ENCODE measurements at regions not wholly inside any gene's neighbourhood (a gene's known extent, or its start where the extent isn't known, plus 50 kb on each side); places are given as distances from the start of the nearest gene placed in this dataset.

DNA sequence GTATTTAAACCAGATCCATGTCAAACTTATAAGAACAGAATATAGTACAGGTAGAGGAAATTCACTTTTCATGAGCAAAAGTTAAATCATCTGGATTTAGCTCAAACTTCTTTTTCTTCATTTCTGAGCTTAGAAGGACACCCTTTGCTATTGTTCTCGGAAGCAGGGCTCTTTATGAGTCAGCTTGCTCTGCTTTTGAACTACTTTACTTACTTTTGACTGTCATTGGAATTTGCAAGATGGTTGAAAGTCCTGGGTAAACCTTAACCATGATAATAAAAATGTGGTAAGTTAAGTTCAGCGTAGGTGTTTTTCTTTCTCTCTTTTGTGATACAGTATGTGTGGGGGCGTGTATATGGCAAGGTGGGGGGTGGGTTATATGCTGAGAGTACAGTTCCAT, 312.7 kb upstream of the DPH6 start:
- Histone ChIP-seq H3K4me1 (replicated peaks in 1 of 2) (no peaks in the 10 kb centered on the region), H3K36me3 (replicated peaks in 1 of 2) (no peaks in the 10 kb centered on the region), H3K27ac (no peak overlapping the region), H3K9me3 (replicated peaks in 1 of 3) (no peaks in the 10 kb centered on the region), H3K4me3 (no peak overlapping the region), H3K27me3 (no peaks in the 10 kb centered on the region)
- TF ChIP-seq POLR2A (IDR thresholded peaks at IDR 0.05), result no peak
- TF ChIP-seq, protein P1, sequence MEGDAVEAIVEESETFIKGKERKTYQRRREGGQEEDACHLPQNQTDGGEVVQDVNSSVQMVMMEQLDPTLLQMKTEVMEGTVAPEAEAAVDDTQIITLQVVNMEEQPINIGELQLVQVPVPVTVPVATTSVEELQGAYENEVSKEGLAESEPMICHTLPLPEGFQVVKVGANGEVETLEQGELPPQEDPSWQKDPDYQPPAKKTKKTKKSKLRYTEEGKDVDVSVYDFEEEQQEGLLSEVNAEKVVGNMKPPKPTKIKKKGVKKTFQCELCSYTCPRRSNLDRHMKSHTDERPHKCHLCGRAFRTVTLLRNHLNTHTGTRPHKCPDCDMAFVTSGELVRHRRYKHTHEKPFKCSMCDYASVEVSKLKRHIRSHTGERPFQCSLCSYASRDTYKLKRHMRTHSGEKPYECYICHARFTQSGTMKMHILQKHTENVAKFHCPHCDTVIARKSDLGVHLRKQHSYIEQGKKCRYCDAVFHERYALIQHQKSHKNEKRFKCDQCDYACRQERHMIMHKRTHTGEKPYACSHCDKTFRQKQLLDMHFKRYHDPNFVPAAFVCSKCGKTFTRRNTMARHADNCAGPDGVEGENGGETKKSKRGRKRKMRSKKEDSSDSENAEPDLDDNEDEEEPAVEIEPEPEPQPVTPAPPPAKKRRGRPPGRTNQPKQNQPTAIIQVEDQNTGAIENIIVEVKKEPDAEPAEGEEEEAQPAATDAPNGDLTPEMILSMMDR (IDR thresholded peaks at IDR 0.05), result no peak
- no peak for DNase-seq
- 67 to 79% (median 74%) methylated on average over 3 of the region's 3 CpGs for WGBS, 4 donors
- intact Hi-C loops (cut with DNase I), result no loop called here

DNA sequence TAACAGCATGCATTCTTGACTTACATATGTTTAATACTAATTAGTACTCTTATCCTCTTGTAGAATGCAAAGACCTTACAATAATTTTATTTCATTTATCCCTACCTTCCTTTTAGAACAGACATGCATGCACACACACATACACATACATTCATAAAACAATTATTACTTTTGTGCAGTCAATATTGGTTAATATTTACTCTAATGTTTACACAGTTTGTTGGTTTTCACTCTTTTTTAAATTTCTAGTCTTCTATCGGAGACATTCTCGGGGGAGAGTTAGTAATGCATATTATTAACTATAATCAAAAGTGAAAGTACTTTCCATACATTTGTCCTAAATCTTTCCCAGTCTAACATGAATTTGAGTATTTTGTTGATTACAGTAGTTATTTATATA, 317.7 kb upstream of the DPH6 start:
- no peaks in the 10 kb centered on the region for H3K27me3 ChIP-seq
- intact Hi-C loops (cut with DNase I), result no loop called here
- H3K9me3 ChIP-seq (replicated peaks in 1 of 3), result no peaks in the 10 kb centered on the region
- no peaks in the 10 kb centered on the region for H3K4me1 ChIP-seq (replicated peaks in 1 of 2)
- H3K36me3 ChIP-seq (replicated peaks in 1 of 2), result no peaks in the 10 kb centered on the region
- 96 to 98% (median 97%) methylated on average over 2 of the region's 2 CpGs for WGBS, 4 donors
- no peak for TF ChIP-seq POLR2A (IDR thresholded peaks at IDR 0.05)
- TF ChIP-seq, protein P1 (IDR thresholded peaks at IDR 0.05), result no peak
- H3K4me3 ChIP-seq, result no peak overlapping the region
- DNase-seq, result no peak
- no peak overlapping the region for H3K27ac ChIP-seq

DNA sequence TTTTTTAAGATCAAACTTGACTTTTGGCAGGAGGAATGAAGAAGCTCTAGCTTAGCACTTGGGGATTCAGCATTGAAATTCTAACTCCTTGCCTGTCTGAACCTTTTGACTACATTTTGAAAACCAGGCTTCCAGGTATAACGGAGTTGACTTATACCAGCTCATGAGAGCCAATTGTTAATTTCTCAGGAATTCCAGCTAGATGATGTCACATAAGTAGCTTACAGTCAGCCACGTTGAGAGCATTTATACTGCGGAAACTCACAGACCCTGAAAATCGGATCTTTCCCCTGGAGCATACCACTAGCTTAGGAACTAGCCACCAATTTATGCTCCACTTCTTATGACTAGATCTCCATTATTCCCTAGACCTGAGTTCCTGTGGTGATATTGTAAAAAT, 321.4 kb upstream of the DPH6 start:
- Histone ChIP-seq H3K4me3 (no peak overlapping the region), H3K27ac (no peak overlapping the region), H3K36me3 (replicated peaks in 1 of 2) (no peaks in the 10 kb centered on the region), H3K27me3 (no peaks in the 10 kb centered on the region), H3K4me1 (replicated peaks in 1 of 2) (no peaks in the 10 kb centered on the region), H3K9me3 (replicated peaks in 1 of 3) (no peaks in the 10 kb centered on the region)
- intact Hi-C loops (cut with DNase I), result no loop called here
- 87 to 93% (median 90%) methylated on average over 4 of the region's 4 CpGs for WGBS, 4 donors
- no peak for DNase-seq
- TF ChIP-seq, protein P1 (IDR thresholded peaks at IDR 0.05), result no peak
- TF ChIP-seq POLR2A (IDR thresholded peaks at IDR 0.05), result no peak

DNA sequence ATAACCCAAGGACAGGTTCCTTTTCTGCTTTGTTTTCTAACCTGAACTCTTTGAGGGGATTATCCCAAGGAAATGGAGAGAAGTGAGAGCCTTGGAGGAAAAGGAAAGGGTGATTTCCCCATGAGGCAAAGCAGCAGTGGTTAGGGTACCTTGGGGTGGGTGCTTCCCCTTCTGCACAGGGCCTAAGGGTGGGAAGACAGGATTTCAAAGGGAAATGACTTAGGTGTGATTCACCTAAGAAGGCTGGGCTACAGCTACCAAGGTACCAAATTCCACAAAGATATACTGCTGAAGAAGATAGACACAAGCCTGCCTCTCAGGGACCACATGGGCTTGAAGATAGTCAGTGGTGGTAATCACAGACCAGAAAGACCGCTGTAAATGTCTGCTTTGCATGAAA, 325.3 kb upstream of the DPH6 start:
- no peaks in the 10 kb centered on the region for H3K4me1 ChIP-seq (replicated peaks in 1 of 2)
- H3K9me3 ChIP-seq (replicated peaks in 1 of 3), result no peaks in the 10 kb centered on the region
- H3K4me3 ChIP-seq, result no peak overlapping the region
- WGBS, 4 donors, result 72 to 100% (median 93%) methylated on average over 1 of the region's 1 CpG
- H3K27me3 ChIP-seq, result no peaks in the 10 kb centered on the region
- no peaks in the 10 kb centered on the region for H3K36me3 ChIP-seq (replicated peaks in 1 of 2)
- no peak for TF ChIP-seq POLR2A (IDR thresholded peaks at IDR 0.05)
- TF ChIP-seq, protein P1 (IDR thresholded peaks at IDR 0.05), result no peak
- DNase-seq, result no peak
- no peak overlapping the region for H3K27ac ChIP-seq
- intact Hi-C loops (cut with DNase I), result no loop called here

All from adrenal gland (tissue), 9 donors.